OCI-LY1 (cell line): ENCODE measurements at regions not wholly inside any gene's neighbourhood (a gene's known extent, or its start where the extent isn't known, plus 50 kb on each side); places are given as distances from the start of the nearest gene placed in this dataset.

Source experiments
- H2AFZ ChIP-seq: fragments of 200-600 bp; sonication (generic), shearing (Covaris generic); 2 replicates; pipeline ENCODE4 v1.6.0; 2014; ENCODE audit warnings: antibody characterized with exemption, mild to moderate bottlenecking, low read length
- H3F3A ChIP-seq: fragments of 200-600 bp; sonication (generic), shearing (Covaris generic); 2 replicates; pipeline ENCODE4 v1.6.0; 2014; ENCODE audit warnings: mild to moderate bottlenecking, antibody characterized with exemption, low read length, moderate library complexity; ENCODE audit not compliant: insufficient read depth
- H3K27ac ChIP-seq: fragments of 200-600 bp; sonication (generic); 2 replicates; pipeline ENCODE4 v1.5.1; 2014; ENCODE audit warnings: low read length, mixed run types, mild to moderate bottlenecking, low read depth; ENCODE audit not compliant: poor library complexity, severe bottlenecking
- H3K27me3 ChIP-seq: fragments of 200-600 bp; sonication (generic); 2 replicates; pipeline ENCODE4 v1.6.0; 2014; ENCODE audit warnings: antibody characterized with exemption, mild to moderate bottlenecking, low read length, moderate library complexity; ENCODE audit not compliant: insufficient read depth
- H3K36me3 ChIP-seq: fragments of 200-600 bp; sonication (generic); 2 replicates; pipeline ENCODE4 v1.6.1; 2014; ENCODE audit warnings: mild to moderate bottlenecking, antibody characterized with exemption, low read length, moderate library complexity, mixed read lengths; ENCODE audit not compliant: insufficient read depth
- H3K4me1 ChIP-seq: fragments of 200-600 bp; sonication (generic); 2 replicates; pipeline ENCODE4 v1.5.1; 2014; ENCODE audit warnings: mild to moderate bottlenecking, low read length, moderate library complexity; ENCODE audit not compliant: insufficient read depth, severe bottlenecking
- H3K4me2 ChIP-seq: fragments of 200-600 bp; sonication (generic), shearing (Covaris generic); 2 replicates; pipeline ENCODE4 v1.6.1; 2014; ENCODE audit warnings: low read length
- H3K4me3 ChIP-seq: fragments of 200-600 bp; sonication (generic); 2 replicates; pipeline ENCODE4 v1.5.1; 2014; ENCODE audit warnings: low read length, low read depth, mild to moderate bottlenecking, mixed read lengths; ENCODE audit not compliant: poor library complexity, severe bottlenecking
- H3K79me2 ChIP-seq: fragments of 200-600 bp; shearing (Covaris generic); 2 replicates; pipeline ENCODE4 v1.6.1; 2016; ENCODE audit warnings: mixed run types, low read length, mixed read lengths; ENCODE audit not compliant: insufficient read depth
- H3K9ac ChIP-seq: fragments of 200-600 bp; sonication (generic), shearing (Covaris generic); 2 replicates; pipeline ENCODE4 v1.6.1; 2014; ENCODE audit warnings: mild to moderate bottlenecking, low read length, mixed read lengths
- H3K9me2 ChIP-seq: fragments of 200-600 bp; sonication (generic), shearing (Covaris generic); 2 replicates; pipeline ENCODE4 v1.6.1; 2014; ENCODE audit warnings: low read depth, mild to moderate bottlenecking, low read length, mixed read lengths
- H3K9me3 ChIP-seq: fragments of 200-600 bp; shearing (Covaris generic); 2 replicates; pipeline ENCODE4 v1.6.1; 2014; ENCODE audit warnings: low read length, mixed read lengths
- H4K20me1 ChIP-seq: fragments of 200-600 bp; sonication (generic), shearing (Covaris generic); 2 replicates; pipeline ENCODE4 v1.6.0; 2016; ENCODE audit warnings: mild to moderate bottlenecking, low read length; ENCODE audit not compliant: insufficient read depth
- EZH2 ChIP-seq: fragments of 200-600 bp; sonication (generic), shearing (Covaris generic); IDR thresholded peaks from 2 replicates; pipeline ENCODE4 v1.8.0; 2017; ENCODE audit warnings: borderline replicate concordance, mixed run types, mild to moderate bottlenecking, antibody characterized with exemption, low read length, moderate library complexity, mixed read lengths
- TF ChIP-seq, protein P1 (sequence below): fragments of 200-600 bp; sonication (generic), shearing (Covaris generic); IDR thresholded peaks from 2 replicates; pipeline ENCODE4 v1.5.1; 2017; ENCODE audit warnings: mild to moderate bottlenecking, antibody characterized with exemption, low read length, moderate library complexity, mixed read lengths

- Histone ChIP-seq H3K27me3 (no peaks in the 10 kb centered on the region), H3K9me2 (no peaks in the 10 kb centered on the region), H3K9me3 (no peaks in the 10 kb centered on the region), H3K4me1 (no peaks in the 10 kb centered on the region), H3K27ac (no peak overlapping the region), H3K36me3 (no peaks in the 10 kb centered on the region), H3K4me3 (no peak overlapping the region), H3K9ac (no peak overlapping the region), H2AFZ (no peak overlapping the region), H3K79me2 (no peaks in the 10 kb centered on the region), H3K4me2 (no peak overlapping the region), H4K20me1 (no peaks in the 10 kb centered on the region), H3F3A (no peaks in the 10 kb centered on the region)
- TF ChIP-seq EZH2: no peak
- TF ChIP-seq, protein P1, sequence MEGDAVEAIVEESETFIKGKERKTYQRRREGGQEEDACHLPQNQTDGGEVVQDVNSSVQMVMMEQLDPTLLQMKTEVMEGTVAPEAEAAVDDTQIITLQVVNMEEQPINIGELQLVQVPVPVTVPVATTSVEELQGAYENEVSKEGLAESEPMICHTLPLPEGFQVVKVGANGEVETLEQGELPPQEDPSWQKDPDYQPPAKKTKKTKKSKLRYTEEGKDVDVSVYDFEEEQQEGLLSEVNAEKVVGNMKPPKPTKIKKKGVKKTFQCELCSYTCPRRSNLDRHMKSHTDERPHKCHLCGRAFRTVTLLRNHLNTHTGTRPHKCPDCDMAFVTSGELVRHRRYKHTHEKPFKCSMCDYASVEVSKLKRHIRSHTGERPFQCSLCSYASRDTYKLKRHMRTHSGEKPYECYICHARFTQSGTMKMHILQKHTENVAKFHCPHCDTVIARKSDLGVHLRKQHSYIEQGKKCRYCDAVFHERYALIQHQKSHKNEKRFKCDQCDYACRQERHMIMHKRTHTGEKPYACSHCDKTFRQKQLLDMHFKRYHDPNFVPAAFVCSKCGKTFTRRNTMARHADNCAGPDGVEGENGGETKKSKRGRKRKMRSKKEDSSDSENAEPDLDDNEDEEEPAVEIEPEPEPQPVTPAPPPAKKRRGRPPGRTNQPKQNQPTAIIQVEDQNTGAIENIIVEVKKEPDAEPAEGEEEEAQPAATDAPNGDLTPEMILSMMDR: no peak
Measured at GRCh38 chr3:69647511-69648110, 91.7 kb upstream of the MITF start.

GRCh38 chr3:69647081-69647480, 92.2 kb upstream of the MITF start:
- Histone ChIP-seq H3F3A (no peaks in the 10 kb centered on the region), H3K9me3 (no peaks in the 10 kb centered on the region), H3K79me2 (no peaks in the 10 kb centered on the region), H4K20me1 (no peaks in the 10 kb centered on the region), H3K4me1 (no peaks in the 10 kb centered on the region), H3K9ac (no peak overlapping the region), H3K27me3 (no peaks in the 10 kb centered on the region), H3K9me2 (no peaks in the 10 kb centered on the region), H3K36me3 (no peaks in the 10 kb centered on the region), H3K4me3 (no peak overlapping the region), H3K4me2 (no peak overlapping the region), H2AFZ (no peak overlapping the region), H3K27ac (no peak overlapping the region)
- TF ChIP-seq, protein P1: no peak
- TF ChIP-seq EZH2: no peak

- H3K4me2 ChIP-seq: no peak overlapping the region
- H3K9me3 ChIP-seq: no peaks in the 10 kb centered on the region
- H2AFZ ChIP-seq: no peak overlapping the region
- no peak for TF ChIP-seq EZH2
- TF ChIP-seq, protein P1: no peak
- H3K9me2 ChIP-seq: no peaks in the 10 kb centered on the region
- H3F3A ChIP-seq: no peaks in the 10 kb centered on the region
- H3K36me3 ChIP-seq: no peaks in the 10 kb centered on the region
- no peak overlapping the region for H3K9ac ChIP-seq
- no peaks in the 10 kb centered on the region for H3K27me3 ChIP-seq
- H3K4me3 ChIP-seq: no peak overlapping the region
- H3K4me1 ChIP-seq: no peaks in the 10 kb centered on the region
- no peaks in the 10 kb centered on the region for H3K79me2 ChIP-seq
- no peaks in the 10 kb centered on the region for H4K20me1 ChIP-seq
- H3K27ac ChIP-seq: no peak overlapping the region
Measured at GRCh38 chr3:69646287-69647067, 92.8 kb upstream of the MITF start.
